ENCODE measurements at regions not wholly inside any gene's neighbourhood (a gene's known extent, or its start where the extent isn't known, plus 50 kb on each side); places are given as distances from the start of the nearest gene placed in this dataset.

DNA sequence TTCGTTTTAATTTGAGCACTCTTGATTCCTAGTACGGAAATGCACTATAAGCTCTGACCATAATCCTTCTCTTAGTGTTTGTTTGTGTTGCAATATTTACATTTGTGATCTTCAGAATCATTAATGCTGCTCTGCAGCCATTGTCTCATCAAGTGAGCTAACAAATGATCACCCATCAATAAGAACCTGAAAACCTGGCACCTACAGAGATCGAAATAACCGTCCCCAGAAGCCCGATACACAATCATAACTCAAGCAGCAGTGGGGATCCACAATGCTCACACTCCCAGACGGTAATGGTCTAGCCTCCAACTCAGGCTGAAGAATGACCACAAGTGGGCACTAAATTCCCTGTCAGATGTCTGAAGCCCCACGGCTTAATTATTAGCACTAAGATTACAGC lies 156.0 kb upstream of the NFE2L3 start:
- DNase-seq (ENCODE audit: low spot score), result no peak

DNA sequence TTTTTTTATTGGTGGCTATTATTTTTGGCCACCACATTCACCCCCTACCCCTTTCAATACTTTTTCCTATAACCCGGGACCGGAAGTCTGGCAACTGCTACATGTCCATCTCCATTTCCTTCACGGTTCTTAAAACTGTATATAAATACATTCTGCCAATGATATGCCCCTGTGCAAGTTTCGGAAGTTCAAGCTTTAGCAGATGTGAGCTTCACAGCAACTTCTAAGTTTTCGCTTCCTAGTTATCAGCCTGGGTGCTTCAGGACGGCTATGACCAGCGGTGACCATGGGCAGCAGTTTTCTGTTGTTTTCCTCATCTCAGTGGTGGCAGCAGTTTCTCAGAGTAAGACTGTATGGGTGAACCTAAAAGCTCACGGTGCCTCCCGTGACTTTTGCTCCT lies 153.5 kb upstream of the NFE2L3 start:
- no peak for DNase-seq (ENCODE audit: low spot score)

DNA sequence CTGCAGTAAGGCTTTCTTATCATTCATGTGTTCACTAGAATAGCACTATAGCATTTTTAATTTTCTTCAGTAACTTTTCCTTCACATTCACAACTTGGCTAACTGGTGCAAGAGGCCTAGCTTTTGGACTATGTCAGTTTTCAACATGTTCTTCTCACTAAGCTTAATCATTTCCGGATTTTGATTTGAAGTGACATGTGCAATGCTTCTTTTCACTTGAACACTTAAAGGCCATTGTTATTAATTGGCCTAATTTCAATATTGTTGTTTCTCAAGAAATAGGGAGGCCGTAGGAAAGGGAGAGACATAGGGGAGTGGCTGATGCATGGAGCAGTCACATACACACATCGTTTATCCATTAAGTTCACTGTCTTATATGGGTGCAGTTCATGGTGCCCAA lies 151.2 kb upstream of the NFE2L3 start:
- DNase-seq (ENCODE audit: low spot score), result no peak

DNA sequence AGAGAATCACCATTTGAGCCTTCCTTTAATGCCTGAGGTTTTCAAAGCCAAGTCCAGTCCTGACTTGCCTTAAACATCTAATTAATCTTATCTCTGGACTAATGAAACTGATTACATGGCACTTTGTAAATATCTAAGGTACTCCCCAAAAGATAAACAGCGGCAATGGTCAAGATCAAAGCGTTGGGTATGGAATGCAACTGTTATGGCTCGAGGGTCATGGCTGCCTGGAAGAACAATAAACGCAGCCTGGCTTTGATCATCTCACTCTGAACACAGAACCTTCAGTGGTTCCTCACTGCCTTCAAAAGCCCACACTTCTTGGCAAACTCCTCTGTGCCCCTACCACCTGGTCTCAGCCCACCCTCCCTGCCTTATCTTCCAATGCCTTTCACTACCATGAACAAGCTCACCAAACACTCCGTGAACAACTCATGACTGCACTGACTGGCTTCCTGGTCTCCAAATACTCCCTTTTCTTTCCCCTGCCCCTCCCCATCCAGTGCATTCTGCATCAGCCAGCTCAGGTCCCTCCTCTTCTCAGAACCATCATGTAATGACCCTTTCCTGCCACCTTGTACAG lies 150.2 kb upstream of the NFE2L3 start:
- no peak for DNase-seq (ENCODE audit: low spot score)

DNA sequence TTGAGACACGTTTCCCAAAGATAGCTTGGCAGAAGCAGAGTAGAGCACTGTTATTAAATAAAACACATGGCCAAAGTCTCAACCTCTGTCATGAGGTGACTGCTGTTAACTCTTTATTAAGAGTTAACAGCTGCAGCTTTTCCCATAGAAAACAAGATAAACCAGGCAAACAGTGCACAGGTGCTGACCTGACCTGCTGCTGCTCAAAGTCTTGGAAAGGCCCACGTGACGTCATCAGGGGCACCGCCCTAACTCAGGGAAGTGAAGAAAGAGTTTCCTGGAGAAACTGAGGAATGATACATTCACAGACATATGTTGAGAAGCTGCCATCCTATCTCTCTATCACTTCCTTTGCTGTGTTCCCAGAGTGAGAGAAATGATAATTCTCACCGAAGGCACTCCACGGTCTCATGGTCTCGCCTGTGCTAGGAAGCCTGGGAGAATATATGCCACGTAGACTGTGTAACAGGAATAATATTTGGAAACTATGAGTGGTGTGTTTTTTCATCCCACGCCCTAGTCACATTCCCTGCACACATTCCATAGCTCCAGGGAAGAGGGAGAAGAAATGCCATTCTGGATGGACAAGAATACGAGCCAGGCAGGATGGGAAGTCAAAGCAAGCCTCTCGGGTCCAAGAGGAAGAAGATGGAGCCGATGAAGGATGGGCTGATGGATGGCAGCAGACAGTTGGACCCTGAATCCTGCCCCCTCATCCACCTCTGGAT lies 146.2 kb upstream of the NFE2L3 start:
- DNase-seq (ENCODE audit: low spot score), result no peak

DNA sequence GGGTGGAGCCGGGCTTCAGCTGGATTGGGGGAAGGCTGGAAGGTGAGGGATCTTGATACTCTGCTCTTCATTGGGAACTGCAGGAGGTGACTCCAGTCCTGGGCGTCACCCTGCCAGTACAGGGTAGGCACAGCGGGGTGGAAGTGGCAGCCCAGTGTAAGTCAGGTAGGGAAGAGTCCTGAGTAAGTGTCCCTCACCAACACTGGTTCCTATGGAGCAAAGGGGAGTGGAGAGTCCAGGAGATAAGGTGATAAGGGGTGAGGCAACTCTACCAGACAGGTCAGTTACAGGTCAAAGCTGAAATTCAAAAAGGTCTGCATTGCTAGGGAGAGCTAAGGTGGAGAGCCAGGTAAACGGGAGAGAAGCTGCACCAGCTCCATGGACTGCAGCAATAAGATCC lies 145.6 kb upstream of the NFE2L3 start:
- no peak for DNase-seq (ENCODE audit: low spot score)

DNA sequence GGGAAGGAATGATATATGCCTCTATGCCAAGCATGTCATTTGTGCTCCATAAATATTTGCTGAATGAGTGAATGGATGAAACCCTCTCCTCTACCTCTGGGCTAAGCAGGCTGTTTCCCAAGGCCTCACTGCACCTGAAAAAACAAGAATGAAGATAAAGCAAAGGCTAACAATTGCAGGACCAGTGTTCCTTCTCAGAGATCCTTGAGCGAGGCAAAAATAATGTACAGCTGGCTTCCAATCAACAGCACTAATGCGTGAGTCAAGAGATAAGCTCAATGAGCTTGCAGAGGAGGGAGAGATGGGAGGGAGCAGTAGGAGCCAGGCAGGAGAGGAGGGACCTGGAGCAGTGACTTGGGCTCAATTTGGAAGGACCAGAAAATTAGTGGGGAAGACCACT lies 144.5 kb upstream of the NFE2L3 start:
- no peak for DNase-seq (ENCODE audit: low spot score)

DNA sequence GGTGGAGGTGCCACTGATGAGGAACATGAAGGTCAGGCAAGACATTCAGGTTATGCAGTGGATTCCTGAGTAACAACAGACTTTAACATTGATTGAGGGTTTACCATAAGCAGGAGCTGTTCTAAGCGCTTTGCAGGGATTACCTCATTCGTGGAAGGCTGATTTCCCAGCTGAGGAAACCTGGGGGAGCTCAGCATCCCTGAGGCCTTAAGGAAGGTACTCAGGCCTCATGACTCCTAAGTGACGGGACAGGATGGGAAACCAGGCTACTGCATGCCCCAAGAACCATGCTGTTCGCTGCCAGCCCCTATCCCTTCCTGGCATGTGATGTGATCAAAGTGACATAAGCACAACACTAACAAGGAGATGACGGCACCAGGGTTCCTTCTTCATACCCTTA lies 143.6 kb upstream of the NFE2L3 start:
- no peak for DNase-seq (ENCODE audit: low spot score)

DNA sequence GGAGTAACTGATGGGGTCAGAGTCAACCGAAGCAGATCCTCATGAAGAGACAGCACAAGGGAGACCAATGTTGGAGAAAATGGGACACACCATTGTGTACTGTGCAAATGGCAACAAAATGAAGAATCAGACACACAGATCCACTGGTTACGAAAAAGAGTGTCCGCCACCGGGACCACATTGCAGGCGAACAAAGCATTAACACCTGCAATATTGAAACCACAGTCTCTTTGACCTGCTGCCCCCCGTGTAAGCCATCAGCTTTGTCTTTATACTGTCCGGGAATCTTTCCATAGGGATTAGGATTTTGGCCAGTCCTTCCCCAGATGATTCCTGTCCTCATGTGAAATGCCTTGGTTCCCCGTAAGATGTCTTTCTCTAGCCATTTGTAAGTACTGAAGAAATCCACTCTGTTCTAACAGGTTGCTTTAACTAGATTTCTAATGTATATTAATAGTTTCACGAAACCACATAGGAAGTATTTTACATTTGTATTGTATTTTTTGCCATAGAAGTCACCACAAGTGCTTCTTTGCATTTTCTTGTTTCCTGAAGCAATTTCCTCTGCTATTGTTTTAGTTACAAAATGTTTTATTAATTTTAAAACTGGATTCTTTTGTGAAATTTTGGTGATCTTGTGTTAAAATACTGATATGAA lies 140.8 kb upstream of the NFE2L3 start:
- no peak for DNase-seq (ENCODE audit: low spot score)

DNA sequence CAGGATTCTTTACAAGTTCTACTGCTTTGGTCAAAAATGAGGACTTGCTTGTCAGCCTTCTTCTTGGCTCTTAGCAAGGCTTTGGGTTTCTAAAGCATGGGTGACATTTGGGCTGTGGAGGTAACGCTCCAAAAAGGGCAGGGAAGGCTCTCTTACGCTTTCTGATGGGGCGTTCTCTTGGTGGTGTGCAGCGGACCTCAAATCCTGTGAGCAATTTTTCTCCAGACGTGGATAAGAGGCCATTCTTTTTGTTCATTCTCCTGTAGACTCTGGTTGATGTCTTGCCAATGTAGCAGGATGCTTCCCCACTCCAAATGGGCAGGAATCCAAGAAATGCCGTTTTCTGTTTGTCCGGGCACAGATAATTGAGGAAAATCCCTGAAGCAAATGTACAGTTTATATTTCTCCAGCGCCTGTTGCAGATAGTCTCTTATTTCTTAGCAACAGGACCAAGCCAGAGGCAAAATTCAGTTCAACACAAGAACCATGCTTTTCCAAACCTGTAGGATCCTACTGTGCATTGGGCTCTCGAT lies 138.4 kb upstream of the NFE2L3 start:
- DNase-seq (ENCODE audit: low spot score), result no peak

DNA sequence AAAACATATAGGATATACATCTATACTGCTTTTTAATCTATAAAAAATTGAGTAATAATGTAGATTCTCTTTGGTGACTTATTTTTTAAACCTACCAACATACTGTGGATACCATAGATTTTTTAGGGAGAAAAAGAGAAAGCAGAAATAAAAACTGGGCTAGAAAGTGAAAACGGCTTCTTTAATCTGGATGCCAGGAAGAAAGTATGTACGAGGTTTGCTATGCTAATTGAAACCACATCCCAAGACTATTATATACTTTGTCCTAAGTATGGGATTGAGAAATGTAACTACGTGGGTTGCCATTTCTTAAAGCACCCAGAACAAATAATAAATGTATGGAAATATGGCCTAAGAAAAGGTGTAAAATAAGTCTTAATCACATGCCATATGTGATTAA lies 129.0 kb upstream of the NFE2L3 start:
- no peak for DNase-seq (ENCODE audit: low spot score)

DNA sequence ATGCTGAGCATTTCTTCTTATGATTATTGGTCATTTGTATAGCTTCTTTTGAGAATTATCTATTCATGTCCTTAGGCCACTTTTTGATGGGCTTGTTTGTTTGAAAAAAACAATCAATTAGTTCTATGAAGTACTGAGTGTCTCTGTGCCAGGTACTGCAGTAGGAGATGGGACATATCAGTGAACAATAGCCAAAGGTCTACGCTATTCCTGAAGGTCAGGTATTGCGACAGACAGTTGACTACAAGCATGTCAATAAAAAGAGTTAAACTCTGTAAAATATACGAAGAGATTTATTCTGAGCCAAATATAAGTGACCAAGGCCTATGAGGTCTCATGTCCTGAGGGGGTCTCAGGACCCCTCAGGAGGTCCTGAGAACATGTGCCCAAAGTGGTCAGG lies 122.1 kb upstream of the NFE2L3 start:
- DNase-seq (ENCODE audit: low spot score), result no peak

DNA sequence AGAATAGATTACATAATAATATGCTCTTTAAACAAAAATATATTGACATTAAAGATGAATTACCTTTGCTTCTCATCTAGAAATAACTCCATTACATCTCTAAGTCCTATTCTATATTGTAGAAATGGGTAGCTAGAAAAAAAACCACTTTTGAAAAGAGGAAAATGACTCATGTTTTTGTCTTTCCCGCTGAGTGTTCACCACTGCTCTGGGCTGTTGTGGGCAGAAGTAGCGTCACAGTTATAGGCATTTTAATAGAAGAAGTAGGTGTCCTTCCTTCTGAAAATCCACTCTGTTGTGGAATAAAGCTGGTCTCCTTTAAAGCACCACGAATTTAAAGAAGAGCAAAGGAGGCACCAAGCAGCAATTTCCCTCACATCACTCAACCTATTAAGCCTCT lies 117.6 kb upstream of the NFE2L3 start:
- DNase-seq (ENCODE audit: low spot score), result no peak

DNA sequence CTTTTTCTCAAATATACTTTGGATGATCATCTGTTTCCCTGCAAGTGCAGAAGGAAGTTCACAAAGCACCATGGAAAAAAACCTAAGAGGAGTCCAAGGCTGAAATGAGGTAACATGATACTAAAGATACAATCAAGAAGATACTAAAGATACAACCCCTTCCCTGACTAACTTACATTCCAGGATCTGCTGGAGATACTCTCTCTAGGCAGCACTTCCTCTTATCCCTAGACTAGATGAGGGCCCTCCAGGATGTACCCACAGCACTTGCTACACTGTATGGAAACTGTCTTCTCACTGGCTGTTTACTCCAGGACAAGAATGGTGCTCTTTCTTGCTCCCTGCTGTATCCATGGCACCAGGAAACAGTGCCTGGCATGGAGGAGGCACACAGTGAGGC lies 116.4 kb upstream of the NFE2L3 start:
- DNase-seq (ENCODE audit: low spot score), result no peak

DNA sequence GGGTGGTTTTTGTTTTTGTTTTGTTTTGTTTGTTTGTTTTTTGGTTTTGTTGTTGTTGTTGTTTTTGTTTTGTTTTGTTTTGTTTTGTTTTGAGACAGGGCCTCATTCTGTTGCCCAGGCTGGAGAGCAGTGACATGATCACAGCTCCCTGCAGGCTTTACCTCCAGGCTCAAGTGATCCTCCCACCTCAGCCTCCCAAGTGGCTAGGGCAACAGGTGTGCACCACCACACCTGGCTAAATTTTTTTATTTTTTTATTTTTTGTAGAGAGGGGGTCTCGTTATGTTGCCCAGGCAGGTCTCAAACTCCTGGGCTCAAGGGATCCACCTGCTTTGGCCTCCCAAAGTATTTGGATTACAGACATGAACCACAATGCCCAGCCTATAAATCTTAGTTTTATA lies 115.9 kb upstream of the NFE2L3 start:
- DNase-seq (ENCODE audit: low spot score), result no peak

DNA sequence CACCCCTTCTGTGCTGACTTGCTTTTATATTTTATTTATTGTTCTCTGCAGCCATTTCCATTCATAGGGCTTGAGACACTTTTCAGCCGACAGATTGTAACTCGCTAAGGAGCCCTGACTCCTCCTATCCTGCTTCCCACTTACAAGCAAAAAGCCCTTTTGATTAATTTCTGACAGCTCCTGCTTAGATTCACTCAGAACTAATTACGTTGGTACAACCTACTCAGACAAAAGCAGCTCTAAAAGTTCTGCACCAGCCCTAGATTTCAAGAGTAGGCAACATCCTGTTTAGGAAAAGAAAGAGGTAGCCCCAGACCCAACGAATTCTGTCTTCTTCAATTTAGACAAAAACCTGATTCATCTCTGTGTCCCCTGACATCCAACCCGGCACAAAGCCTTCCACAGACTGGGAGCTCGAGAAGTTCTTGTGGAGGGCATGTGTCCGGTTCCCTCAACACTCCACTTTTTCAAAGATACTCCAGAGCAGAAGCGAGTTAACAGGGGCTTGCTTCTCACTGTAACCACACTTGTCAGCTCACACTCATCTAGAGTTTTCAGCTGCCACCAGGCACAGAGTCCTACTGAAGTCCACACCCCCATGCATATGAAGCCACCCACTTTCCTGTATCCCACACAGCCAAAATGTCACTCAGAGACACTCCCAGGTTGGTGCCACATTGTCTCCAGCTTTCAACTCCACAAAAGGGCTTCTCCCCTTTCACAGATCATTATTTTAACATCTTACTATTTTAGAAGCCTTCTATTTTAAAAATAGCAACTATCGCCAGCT lies 113.6 kb upstream of the NFE2L3 start:
- DNase-seq (ENCODE audit: low spot score), result no peak

DNA sequence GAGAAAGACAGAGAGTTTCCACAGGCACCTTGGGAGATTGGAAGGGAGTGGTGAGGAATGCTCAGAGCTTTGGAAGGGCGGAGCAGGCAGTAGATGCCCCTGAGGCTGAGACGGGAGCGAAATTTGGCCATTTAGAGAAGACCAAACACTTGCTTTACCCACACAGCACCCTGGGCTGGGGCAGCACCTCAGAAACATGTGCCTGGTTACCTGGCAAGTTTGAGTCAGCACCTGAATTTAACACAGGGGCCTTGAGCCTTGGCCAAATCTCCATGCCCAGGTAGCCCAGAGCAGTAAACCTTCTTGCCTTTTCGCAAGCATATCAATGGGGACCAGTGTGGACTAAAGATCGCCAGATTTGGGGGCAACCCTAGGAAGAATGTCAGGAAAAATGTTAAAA lies 111.9 kb upstream of the NFE2L3 start:
- no peak for DNase-seq (ENCODE audit: low spot score)

DNA sequence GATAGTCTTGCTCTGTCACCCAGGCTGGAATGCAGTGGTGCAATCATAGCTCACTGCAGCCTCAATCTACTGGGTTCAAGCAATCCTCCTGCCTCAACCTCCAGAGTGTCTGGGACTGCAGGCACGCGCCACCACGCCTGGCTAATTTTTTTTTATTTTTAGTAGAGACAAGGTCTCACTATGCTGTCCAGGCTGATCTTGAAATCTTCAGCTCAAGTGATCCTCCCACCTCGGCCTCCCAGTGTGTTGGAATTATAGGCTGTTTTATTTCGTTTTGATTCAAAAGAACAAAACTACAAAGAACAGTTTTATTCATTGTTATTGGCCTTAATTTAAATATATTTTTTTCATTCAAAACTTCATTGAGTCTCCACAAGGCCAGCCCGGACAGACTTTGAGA lies 109.8 kb upstream of the NFE2L3 start:
- no peak for DNase-seq (ENCODE audit: low spot score)

DNA sequence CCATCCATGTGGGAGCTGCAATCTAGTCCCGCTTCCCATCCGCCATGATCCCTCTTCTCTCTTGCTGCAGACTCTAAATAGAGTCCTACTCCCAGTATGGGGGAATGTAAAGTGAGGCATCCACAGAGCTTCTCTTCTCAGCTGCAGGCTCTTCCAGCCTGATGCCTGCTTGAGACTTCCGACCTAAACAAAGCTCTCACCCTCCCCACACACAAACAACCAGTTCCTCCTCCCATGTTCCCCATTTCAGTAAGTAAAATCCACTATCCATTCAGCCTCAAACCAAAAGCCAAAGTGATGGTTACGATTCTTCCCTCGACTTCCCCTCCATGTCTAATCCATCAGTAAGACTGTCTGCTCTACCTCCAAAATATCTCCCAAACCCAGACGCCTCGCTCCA lies 108.2 kb upstream of the NFE2L3 start:
- no peak for DNase-seq (ENCODE audit: low spot score)

DNA sequence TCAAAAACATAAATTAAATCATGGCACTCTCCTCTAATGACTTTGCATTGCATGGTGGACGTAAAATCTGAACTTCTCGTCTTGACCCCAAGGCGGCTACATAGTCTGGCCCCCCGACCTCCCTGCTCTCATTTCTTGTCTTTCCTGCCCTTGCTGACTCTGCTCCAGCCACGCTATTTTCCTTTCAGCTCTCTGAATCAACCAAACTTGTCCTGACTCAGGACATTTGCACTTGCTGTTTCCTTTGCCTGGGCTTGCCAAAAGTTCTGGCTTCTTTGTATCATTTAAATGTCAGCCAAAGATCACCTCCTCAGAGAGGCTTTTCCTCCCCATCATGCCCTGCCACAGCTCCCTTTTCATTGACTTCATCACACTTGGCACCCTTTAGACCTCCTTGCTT lies 107.7 kb upstream of the NFE2L3 start:
- no peak for DNase-seq (ENCODE audit: low spot score)

DNA sequence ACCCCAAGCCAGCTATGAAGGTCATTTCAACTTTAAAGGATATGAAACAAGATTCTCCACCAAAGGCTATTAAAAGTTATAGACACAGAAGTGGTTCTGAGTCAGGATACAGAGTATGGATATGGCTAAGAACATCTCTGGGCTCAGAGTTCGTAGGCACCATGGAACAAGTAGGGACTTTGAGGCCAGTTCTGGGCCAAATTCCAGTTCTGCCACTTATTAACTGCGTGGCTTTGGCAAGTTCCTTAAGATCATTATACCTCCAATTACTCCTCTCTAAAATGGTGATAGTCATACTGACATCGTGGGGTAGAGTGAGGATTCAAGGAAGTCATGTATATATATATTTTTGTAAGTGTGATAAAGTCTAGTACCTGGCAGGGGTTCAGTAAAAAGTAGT lies 105.8 kb upstream of the NFE2L3 start:
- DNase-seq (ENCODE audit: low spot score), result no peak

DNA sequence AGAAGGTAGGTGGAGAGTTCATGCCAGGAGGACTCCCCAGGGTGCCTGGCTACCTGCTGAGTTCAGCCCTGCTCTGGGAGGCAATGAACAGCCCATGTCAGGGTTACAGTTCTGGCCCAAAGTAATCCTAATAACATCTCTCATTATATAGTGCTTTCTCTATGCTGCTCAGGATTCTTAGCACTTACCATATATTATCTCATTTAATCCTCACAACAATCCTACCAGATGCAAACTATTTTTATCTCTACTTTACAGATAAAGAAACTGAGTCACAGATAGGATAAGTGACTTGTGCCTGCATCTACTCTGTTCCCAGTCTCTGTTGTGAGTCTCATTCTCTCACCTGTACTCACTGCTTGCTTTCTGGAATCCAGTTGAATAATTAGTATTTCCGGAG lies 105.1 kb upstream of the NFE2L3 start:
- no peak for DNase-seq (ENCODE audit: low spot score)

DNA sequence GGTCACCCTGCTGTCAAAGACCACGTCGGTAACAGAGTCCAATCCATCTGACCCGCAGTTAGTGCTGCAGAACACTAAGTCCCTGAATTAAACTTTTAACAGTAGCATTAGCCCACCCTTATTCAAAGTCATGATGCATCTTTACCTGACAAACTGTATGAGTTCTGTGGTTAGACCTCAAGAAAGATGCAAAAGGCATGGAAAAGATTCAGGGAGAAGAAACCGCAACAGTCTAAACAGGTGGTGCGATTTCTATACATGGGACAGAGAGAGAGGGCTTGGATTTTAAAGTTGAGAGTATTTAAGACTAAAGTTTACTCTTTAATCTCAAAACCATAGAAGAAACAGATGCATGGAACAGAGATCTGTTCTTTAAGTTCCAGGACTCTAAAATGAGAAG lies 103.3 kb upstream of the NFE2L3 start:
- no peak for DNase-seq (ENCODE audit: low spot score)
